HG02870 (cell line): ENCODE measurements at regions not wholly inside any gene's neighbourhood (a gene's known extent, or its start where the extent isn't known, plus 50 kb on each side); places are given as distances from the start of the nearest gene placed in this dataset.
"Not testable (repeated sequence)": the region's sequence is repeated elsewhere in the genome, so short reads cannot be mapped to it uniquely, and the experiment has no call there.

Experiments used
- ATAC-seq: cut with Tn5 transposase; IDR thresholded peaks from one replicate; pipeline ENCODE4 v1.9.1; 2021; ENCODE audit warnings: mild to moderate bottlenecking, moderate library complexity; ENCODE audit not compliant: unreplicated experiment

DNA sequence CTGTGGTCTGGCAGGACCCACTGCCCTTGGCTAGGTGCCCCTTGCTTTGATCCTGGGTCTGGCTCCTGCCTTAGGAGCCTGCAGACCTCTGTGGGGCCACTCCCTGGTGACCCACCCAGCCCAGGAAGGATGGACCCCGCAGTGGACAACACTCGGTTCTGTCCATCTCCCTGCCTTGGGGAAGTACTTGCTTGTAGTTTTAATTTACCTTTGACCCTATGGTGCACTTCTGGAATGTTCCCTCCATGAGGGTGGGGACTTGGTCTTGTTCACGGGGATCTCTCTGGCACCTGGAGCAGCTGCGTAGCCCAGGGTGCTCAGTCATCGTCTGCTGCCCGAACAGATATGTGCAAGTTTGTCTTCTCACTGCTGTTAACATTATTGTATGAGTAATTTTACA is 171.3 kb downstream of the TRIM43 start:
- ATAC-seq, result not testable (repeated sequence)

DNA sequence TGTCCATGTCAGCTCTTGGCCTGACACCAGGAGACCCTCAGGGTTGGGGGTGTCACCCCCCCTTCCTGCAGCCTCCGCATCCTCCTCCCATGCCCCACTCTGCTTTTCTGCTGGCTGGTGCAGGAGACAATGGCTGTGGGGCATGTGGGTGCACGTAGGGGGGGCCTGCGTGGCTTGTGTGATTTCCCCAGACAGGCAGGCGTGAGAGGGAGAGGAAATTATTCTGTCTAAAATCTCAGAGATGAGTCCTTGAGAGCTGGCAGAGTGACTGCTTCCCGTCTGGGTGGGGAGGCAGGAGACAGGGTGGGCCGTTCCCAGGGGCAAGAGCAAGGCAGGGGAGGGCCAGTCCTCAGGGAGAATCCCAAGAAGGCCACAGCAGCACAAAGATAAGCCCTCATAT is 173.2 kb downstream of the TRIM43 start:
- ATAC-seq, result not testable (repeated sequence)

DNA sequence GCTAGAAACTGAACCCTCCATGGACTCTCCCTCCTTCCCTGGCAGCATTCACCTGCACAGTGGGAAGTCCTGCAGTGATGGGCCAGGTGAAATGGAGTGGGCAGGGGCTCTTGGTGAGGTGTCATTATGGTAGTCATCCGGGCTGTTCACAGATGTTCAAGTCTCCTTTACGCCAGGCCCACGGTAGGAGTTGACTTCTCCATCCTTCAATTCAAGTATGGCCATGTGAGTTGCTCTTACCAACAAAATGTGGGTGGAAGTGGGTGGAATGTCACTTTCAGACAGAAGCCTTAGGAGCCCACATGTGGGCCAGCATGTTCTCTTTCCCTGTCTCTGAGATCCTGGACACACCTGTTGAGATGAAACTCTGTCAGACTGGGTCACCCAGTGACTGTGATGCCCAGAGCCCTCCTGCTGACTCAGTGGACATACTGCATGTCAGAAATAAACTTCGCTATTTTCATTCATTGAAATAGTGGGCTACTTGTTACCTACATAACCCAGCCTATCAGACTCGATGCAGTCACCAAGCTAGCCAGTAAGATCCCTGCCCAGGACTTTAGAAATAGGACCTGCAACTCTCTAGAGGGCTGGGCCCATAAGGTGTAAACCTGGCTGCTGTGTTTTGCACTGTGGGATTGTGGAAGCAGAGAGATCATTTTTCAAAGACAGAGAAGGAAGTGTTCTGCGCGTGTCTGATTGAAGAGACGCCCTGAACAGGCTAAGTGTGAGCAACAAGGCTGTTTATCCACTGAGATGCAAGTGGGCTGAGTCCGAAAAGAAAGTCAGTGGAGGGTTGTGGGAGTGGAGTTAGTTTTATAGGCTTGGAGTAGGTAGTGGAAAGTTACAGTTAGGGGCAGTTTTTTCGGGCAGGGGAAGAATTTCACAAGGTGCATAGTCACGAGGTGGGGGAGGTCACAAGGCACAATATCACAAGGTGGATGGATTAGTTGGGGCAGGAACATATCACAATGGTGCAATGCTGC is 174.4 kb downstream of the TRIM43 start:
- not testable (repeated sequence) for ATAC-seq

DNA sequence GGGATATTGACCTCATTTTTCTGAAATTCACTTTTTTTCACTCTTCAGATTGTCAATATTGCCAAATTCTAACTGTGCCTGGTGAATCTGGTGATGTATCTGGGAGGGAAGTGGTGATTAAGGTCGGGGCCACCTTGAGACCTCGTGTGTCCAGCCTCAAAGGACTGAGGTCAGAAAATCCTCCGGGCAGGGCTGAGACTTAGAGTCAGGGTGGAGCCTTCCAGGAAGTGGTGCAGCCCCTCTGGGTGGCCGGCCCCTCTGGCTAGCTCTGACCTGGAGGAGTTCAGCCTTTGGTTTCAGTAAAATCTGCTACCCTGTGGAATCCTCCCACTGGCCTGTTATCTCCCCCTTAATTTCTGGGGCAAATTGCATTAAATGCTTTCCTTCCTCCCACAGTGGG is 175.7 kb downstream of the TRIM43 start:
- ATAC-seq, result not testable (repeated sequence)

DNA sequence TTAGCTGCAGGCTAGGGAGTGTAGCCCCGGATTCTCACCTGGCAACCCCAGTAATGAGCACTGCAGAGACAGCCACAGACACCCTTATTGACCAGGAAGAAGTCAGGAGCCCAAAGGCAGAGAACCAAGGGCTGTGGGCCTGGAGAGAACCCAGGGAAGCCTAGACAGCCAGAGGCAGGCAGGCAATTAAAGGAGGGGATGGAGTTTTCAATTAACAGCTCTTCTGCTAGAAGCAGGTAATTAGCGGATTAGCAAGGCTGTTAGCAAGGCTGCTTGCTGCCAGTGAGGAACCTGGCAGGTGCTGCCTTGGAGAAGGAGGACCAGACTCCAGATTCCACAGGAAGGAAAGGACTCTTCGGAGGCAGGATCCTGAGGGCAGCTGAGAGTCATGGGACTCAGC is 176.1 kb downstream of the TRIM43 start:
- not testable (repeated sequence) for ATAC-seq

DNA sequence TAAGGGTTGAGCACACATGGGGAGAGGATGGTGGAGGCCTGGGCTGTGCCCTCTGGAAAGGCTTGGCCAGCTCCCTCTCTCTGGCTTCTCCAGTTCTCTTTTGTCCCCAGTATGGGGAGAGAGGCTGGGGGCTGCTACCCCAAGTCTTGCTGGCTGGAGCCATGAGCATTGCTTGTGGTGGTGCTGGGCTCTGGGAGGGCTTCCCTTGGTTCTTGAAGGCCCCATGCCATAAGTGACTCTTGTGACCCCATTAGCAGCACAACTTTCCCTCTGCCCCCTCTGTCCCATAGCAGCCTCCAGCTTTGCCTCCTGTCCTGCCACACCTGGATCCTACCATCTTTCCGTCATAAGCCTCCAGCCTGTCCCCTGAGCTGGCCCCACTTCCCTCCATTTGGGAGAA is 177.5 kb downstream of the TRIM43 start:
- not testable (repeated sequence) for ATAC-seq

DNA sequence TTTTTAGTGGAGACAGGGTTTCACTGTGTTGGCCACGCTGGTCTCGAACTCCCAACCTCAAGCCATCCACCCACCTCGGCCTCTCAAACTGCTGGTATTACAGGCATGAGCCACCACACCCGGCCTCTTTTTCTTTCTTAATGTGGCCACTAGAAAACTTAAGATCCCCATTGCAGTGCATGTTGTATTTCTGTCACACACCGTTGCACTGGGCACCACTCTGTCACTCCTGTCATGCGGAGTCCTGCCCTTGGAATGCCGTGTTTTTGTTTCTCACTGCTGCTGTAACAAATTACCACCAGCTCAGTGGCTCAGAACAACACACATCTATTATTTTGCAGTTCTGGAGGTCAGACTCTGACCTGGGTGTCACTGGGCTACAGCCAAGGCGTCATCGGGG is 178.9 kb downstream of the TRIM43 start:
- ATAC-seq, result not testable (repeated sequence)

DNA sequence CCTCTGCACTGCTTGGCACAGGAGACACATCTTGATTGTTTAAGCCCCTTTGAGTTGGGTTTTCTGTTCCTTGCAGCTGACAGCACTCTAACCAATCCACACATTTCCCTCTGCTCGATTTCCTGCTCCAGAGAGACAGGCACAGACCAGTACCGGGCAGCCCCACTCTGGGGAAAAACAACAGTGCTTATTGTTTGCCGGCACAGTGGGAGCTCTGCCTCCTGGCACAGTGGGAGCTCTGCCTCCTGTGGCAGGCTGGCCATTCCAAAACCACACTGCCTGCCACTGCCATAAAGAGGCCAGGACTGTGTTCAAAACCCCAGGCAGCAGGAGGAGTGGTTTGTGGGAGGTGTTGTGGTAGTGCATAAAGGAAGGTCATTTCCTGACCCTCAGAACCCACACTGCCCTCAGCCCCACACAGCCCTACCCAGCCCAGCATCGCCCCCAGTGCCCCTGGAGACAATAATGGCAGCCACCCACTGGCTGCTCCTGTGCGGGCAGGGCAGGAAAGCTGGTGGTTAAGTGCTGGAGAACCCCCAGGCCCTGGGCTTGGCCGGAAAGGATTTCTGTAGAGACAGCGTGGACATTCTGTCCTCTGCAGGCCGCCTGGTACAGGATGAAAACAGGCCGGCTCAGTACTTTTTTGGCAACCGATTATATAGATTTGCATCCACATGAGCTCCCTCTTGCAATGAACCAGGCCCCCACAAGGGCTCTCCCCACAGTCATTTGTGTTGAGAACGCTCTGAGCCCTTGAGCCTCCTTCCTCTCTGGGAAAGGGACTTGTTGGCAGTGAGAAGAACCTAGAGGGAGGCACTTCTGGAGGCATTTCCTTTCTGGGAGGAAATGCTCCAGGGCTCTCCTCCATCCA is 182.8 kb downstream of the TRIM43 start:
- ATAC-seq, result peak; percentile 16

DNA sequence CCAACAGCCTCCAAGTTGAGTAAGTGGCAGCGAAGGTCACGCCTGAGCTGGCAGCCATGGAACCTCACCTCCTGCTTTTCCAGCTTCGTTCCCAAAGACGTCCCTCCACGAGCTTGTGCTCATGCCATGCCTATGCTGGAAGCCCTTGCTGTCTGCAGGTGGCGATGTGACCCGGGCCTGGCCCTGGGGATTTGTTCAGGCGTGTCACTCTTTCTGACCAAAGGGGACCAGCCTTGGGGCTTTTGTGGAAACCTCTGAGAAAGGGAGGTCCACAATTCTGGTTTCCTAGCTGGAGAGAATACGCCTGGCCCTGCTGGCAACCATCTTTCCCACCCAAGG is 183.4 kb downstream of the TRIM43 start:
- peak; percentile 51 for ATAC-seq
